LNCaP clone FGC (cell line): ENCODE measurements at regions not wholly inside any gene's neighbourhood (a gene's known extent, or its start where the extent isn't known, plus 50 kb on each side); places are given as distances from the start of the nearest gene placed in this dataset.

Source experiments
- DNase-seq: peaks from one replicate; pipeline ENCODE4 v3.0.0-alpha.2; 2011; ENCODE audit warnings: low read depth
- H3K4me3 ChIP-seq: 2 replicates; pipeline ENCODE4 v1.5.1; 2011; ENCODE audit warnings: mild to moderate bottlenecking, low read depth, low read length, control low read depth
- CTCF ChIP-seq: IDR thresholded peaks from 2 replicates; pipeline ENCODE4 v1.5.1; 2012; ENCODE audit warnings: mild to moderate bottlenecking; ENCODE audit not compliant: control insufficient read depth, insufficient read depth; ENCODE audit errors: extremely low read depth

GRCh38 chr10:4692206-4692605, 133.8 kb upstream of the AKR1E2 start:
- TF ChIP-seq CTCF = no peak
- H3K4me3 ChIP-seq = no peak overlapping the region
- DNase-seq = no peak

- DNase-seq = no peak
- H3K4me3 ChIP-seq = no peak overlapping the region
- TF ChIP-seq CTCF = no peak
Observed at GRCh38 chr10:4691776-4692175, 134.2 kb upstream of the AKR1E2 start.

- TF ChIP-seq CTCF = no peak
- H3K4me3 ChIP-seq = no peak overlapping the region
- DNase-seq = no peak
Observed at GRCh38 chr10:4691301-4691700, 134.7 kb upstream of the AKR1E2 start.

GRCh38 chr10:4688601-4689000, 137.4 kb upstream of the AKR1E2 start:
- DNase-seq = no peak
- H3K4me3 ChIP-seq = no peak overlapping the region
- TF ChIP-seq CTCF = no peak

DNA sequence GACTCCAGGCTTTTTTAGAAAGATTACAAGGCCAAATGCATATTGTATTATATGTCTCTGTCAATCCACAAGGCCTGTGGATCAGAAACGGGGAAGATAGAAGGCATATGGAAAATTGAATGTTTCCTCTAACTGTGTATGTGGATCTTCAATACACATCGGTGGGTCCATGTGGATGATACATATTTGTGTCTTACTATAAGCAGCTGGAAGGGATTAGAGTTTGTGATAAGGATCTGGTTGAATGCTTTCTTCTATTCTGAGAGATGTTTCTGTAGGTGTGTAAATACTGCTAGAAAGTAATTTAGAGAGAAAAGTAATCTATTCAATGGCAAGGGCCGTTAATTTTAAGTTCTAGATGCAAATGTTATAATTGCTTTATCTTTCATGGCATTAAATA, 137.8 kb upstream of the AKR1E2 start:
- no peak for DNase-seq

DNA sequence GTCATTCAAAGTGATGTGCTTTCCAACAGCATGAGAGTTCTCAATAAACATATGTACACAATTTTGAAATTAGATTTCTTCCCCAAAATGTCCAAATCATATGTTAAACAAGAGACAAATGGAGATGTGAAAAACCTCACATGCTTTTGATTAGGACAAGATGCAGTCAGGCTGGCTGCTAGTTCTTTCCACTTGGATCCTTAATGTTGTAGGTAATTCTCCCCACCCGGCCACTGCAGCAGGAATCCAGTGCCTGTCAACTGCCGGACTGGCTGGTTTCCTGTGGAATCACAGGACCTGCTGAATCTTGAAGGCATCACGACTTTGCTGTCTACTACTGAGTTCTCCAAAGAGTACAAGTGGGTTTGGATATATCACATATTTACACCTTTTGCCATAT, 138.6 kb upstream of the AKR1E2 start:
- no peak for TF ChIP-seq CTCF
- no peak for DNase-seq
- no peak overlapping the region for H3K4me3 ChIP-seq

More for the DNA sequence above, 137.8 kb upstream of the AKR1E2 start:
- TF ChIP-seq CTCF = no peak
- no peak overlapping the region for H3K4me3 ChIP-seq

- no peak for TF ChIP-seq CTCF
- no peak for DNase-seq
- no peak overlapping the region for H3K4me3 ChIP-seq
Observed at GRCh38 chr10:4686644-4686996, 139.4 kb upstream of the AKR1E2 start.
